ENCODE measurements at regions not wholly inside any gene's neighbourhood (a gene's known extent, or its start where the extent isn't known, plus 50 kb on each side); places are given as distances from the start of the nearest gene placed in this dataset.

- H3K4me3 ChIP-seq (ENCODE audit: insufficient read depth, low read depth, low read length): no peak overlapping the region
- no peak overlapping the region for H2AK5ac ChIP-seq (ENCODE audit: low read depth, low read length)
- no peak overlapping the region for H2BK20ac ChIP-seq (ENCODE audit: low read depth, low read length)
- no peak overlapping the region for H2BK5ac ChIP-seq (ENCODE audit: low read depth, low read length, poor library complexity, severe bottlenecking)
- H3K4ac ChIP-seq (ENCODE audit: low read depth, low read length): no peak overlapping the region; the same call in 1 of the 2 replicates
- dilution Hi-C loops (cut with HindIII; ENCODE audit: low sequenced_read_pairs, unreplicated experiment) (no loop called here), intact Hi-C loops (cut with micrococcal nuclease) (no loop called here), in situ Hi-C loops (cut with MboI; ENCODE audit: low sequenced_read_pairs) (no loop called here)
- no peak overlapping the region for H3K4me2 ChIP-seq (ENCODE audit: low read depth, low read length)
- no peak overlapping the region for H3K9ac ChIP-seq (ENCODE audit: low read depth, low read length)
- CTCF ChIA-PET: no interaction called here
- H2AFZ ChIP-seq (replicated peaks; ENCODE audit: low read length, poor library complexity): no peak overlapping the region
- H4K20me1 ChIP-seq (ENCODE audit: insufficient read depth, low read length): no peaks in the 10 kb centered on the region
- DNase-seq (no peak), ATAC-seq (ENCODE audit: low read depth) (no peak)
- peaks cover 3% of the 10 kb centered on the region for H3K4me1 ChIP-seq (ENCODE audit: control insufficient read depth, insufficient read depth, low read length)
- H2BK15ac ChIP-seq (ENCODE audit: low read depth, low read length): no peak overlapping the region
- no peak overlapping the region for H3K14ac ChIP-seq (replicated peaks; ENCODE audit: low read depth, low read length)
- TF ChIP-seq CTCF (conservative IDR thresholded peaks at IDR 0.05; ENCODE audit: low read depth, low read length) (no peak), BHLHE40 (IDR thresholded peaks at IDR 0.05; ENCODE audit: low read depth, low read length) (no peak), RFX5 (IDR thresholded peaks at IDR 0.05; ENCODE audit: low read depth, low read length) (no peak), MAFK (IDR thresholded peaks at IDR 0.05; ENCODE audit: low read depth, low read length) (no peak), SMC3 (IDR thresholded peaks at IDR 0.05; ENCODE audit: low read depth, low read length) (no peak), POLR2A (IDR thresholded peaks at IDR 0.05; ENCODE audit: low read depth, low read length) (no peak), FOS (IDR thresholded peaks at IDR 0.05; ENCODE audit: low read depth, low read length) (no peak), CHD1 (IDR thresholded peaks at IDR 0.05; ENCODE audit: low read depth, low read length) (no peak), MXI1 (IDR thresholded peaks at IDR 0.05; ENCODE audit: borderline replicate concordance, low read depth, low read length) (no peak), CEBPB (IDR thresholded peaks at IDR 0.05; ENCODE audit: low read depth, low read length) (no peak), RCOR1 (IDR thresholded peaks at IDR 0.05; ENCODE audit: insufficient replicate concordance, low read length) (no peak), RAD21 (IDR thresholded peaks at IDR 0.05; ENCODE audit: low read length) (no peak), ELK1 (IDR thresholded peaks at IDR 0.05; ENCODE audit: borderline replicate concordance, low read depth, low read length) (no peak), USF2 (IDR thresholded peaks at IDR 0.05; ENCODE audit: low read depth, low read length) (no peak), NFE2L2 (IDR thresholded peaks at IDR 0.05; ENCODE audit: low read depth, low read length) (no peak), MAZ (IDR thresholded peaks at IDR 0.05; ENCODE audit: borderline replicate concordance, low read depth, low read length) (no peak)
- H3K23ac ChIP-seq (ENCODE audit: low read depth, low read length): no peak overlapping the region
- 60% methylated on average over 2 of the region's 9 CpGs; no CpG with 5 or more reads in 1 of the 2 experiments for WGBS, 2 experiments (ENCODE audit: extremely low coverage in 2 of 2, insufficient read length in 1 of 2)
- peak overlapping the region; percentile 1; the same call in 1 of the 2 replicates for H3K18ac ChIP-seq (ENCODE audit: low read depth, low read length)
- no peaks in the 10 kb centered on the region for H3K9me1 ChIP-seq (ENCODE audit: insufficient read depth, low read length)
- no peak overlapping the region for H4K5ac ChIP-seq (ENCODE audit: low read depth, low read length)
- no peak overlapping the region for H4K8ac ChIP-seq (ENCODE audit: low read depth in 2 of 2, low read length in 2 of 2)
- no peaks in the 10 kb centered on the region; the same call in 1 of the 2 replicates for H3K36me3 ChIP-seq (ENCODE audit: control insufficient read depth, insufficient read depth, low read length)
- POLR2A ChIA-PET (ENCODE audit: unreplicated experiment): no interaction called here
- H2BK120ac ChIP-seq (ENCODE audit: low read depth, low read length): no peak overlapping the region
- peaks cover 0 to 4% of the 10 kb centered on the region in 2 experiments; a peak in 1 of 4 replicates for H3K79me1 ChIP-seq (ENCODE audit: low read depth in 1 of 2, low read length in 2 of 2)
- H4K91ac ChIP-seq (ENCODE audit: insufficient read depth, low read depth, low read length): no peak overlapping the region
- no peak overlapping the region for H3K27ac ChIP-seq (ENCODE audit: insufficient read depth, low read length)
- H3K27me3 ChIP-seq (ENCODE audit: control insufficient read depth, insufficient read depth, low read length): no peaks in the 10 kb centered on the region
- H3K9me3 ChIP-seq (ENCODE audit: control insufficient read depth, insufficient read depth, low read length): no peaks in the 10 kb centered on the region
- no peak overlapping the region for H2AK9ac ChIP-seq (replicated peaks; ENCODE audit: low read depth, low read length, poor library complexity)
- BruUV-seq (replicated peaks): no TSS peak
- no peak overlapping the region for H3K56ac ChIP-seq (ENCODE audit: extremely low read depth, insufficient read depth, low read length)
Observed at GRCh38 chr11:122348659-122349409, 232.8 kb upstream of the BLID start.
